A549 (cell line): ENCODE measurements at regions not wholly inside any gene's neighbourhood (a gene's known extent, or its start where the extent isn't known, plus 50 kb on each side); places are given as distances from the start of the nearest gene placed in this dataset.

Source experiments
- CEBPB ChIP-seq, 2 experiments: fragments of >200 bp in 1 of 2; sonication (Bioruptor Twin) in 1 of 2; formaldehyde crosslinking in 1 of 2; IDR thresholded peaks; 2 replicates each; pipeline ENCODE4 v1.6.1; 2012 to 2016
- CHD4 ChIP-seq: fragments of 200-600 bp; sonication (generic); IDR thresholded peaks from 2 replicates; pipeline ENCODE4 v1.6.1; 2016; ENCODE audit warnings: antibody characterized with exemption, mild to moderate bottlenecking, borderline replicate concordance
- CTCF ChIP-seq: fragments of >200 bp; sonication (Bioruptor Twin); formaldehyde crosslinking; IDR thresholded peaks from 3 replicates; pipeline ENCODE4 v1.5.1; 2016
- ELK1 ChIP-seq: fragments of 150-350 bp; IDR thresholded peaks from 2 replicates; pipeline ENCODE4 v1.6.1; 2014; ENCODE audit warnings: low read depth, mild to moderate bottlenecking, low read length
- MAX ChIP-seq: IDR thresholded peaks from 2 replicates; pipeline ENCODE4 v1.6.1; 2012
- PHF8 ChIP-seq: fragments of 200-600 bp; sonication (generic); IDR thresholded peaks from 2 replicates; pipeline ENCODE4 v1.6.1; 2016; ENCODE audit warnings: low read depth, mild to moderate bottlenecking, antibody characterized with exemption, moderate library complexity, borderline replicate concordance
- POLR2A ChIP-seq: IDR thresholded peaks from 2 replicates; pipeline ENCODE4 v1.6.1; 2012; ENCODE audit warnings: mild to moderate bottlenecking, low read length
- POLR2AphosphoS2 ChIP-seq: conservative IDR thresholded peaks from 2 replicates; pipeline ENCODE4 v1.6.1; 2012; ENCODE audit warnings: low read length, improper control_type of control experiment, inconsistent platforms

GRCh38 chr15:96692826-96693225 lies 362.3 kb downstream of the NR2F2 start:
- TF ChIP-seq POLR2A (no peak), POLR2AphosphoS2 (no peak), CHD4 (no peak), ELK1 (no peak), MAX (no peak), PHF8 (no peak), CEBPB (IDR thresholded peaks at IDR 0.05) (no peak), CTCF (no peak)
